ENCODE measurements at regions not wholly inside any gene's neighbourhood (a gene's known extent, or its start where the extent isn't known, plus 50 kb on each side); places are given as distances from the start of the nearest gene placed in this dataset.

DNA sequence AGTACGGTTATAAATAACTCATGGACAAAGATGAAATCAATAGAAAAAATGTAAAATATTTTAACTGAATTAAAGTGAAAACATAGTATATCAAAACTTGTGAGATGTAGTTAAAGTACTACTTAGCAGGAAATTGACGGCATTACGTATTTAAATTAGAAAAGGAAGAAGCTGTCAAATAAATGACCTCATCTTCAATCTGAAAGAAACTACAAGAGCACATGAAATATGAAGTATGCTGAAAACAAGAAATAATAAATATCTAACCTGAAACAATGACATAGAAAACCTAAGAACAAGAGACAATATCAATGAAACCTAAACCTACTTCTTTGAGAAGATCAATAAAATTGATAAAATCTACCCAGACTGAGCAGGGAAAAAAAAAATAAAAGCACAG is 122.2 kb upstream of the PDE4B start:
- DNase-seq (ENCODE audit: low read depth in 2 of 2) = no peak

DNA sequence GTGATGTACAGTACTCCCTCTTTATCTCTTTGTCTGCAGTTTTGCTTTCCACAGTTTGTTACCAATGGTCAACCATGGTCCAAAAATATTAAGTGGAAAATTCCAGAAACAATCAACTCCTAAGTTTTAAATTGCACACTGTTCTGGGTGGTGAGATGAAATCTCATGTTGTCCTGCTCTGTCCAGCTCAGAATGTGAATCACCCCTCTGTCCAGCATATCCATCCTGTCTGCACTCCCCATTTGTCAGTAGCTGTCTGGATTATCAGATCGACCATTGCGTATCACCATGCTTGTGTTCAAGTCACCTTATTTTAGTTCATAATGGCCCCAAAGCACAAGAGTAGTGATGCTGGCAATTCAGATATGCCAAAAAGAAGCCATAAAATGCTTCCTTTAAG is 118.2 kb upstream of the PDE4B start:
- peak in 1 of 2 donors; percentile 80 for DNase-seq (ENCODE audit: low read depth in 2 of 2)

DNA sequence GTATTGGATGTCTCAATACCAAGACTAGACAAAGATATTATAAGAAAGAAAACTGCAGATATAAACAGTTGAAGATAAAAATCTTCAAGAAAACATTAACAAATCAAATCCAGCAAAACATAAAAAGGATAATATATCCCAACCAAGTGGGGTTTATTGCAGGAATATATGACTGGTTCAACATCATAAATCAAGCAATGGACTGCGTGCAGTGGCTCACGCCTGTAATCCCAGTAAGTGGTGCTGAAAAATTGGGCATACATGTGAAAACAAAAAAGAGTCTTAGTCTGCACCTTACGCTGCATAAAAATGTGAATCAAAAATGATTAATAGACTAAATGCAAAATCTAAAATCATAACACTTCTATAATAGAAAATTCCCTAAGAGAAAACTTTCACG is 112.9 kb upstream of the PDE4B start:
- no peak for DNase-seq (ENCODE audit: low read depth in 2 of 2)

DNA sequence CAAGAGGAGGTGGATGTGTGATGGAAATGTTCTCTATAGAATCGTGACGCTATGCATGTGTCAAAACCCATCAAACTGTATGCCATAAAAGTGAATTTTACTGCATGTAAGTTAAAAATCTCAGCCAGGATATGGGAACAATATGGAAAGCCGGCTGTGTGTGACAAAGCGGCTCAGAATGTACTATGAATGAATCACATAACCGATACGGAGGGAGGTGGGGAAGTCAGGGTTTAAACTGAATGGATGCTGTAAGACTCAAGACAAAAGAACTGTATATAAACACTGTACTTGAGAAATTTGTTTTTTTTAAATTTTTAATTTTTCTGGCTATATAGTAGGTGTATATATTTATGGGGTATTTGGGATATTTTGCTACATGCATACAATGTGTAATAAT is 111.6 kb upstream of the PDE4B start:
- DNase-seq (ENCODE audit: low read depth in 2 of 2) = peak in 1 of 2 donors; percentile 81

DNA sequence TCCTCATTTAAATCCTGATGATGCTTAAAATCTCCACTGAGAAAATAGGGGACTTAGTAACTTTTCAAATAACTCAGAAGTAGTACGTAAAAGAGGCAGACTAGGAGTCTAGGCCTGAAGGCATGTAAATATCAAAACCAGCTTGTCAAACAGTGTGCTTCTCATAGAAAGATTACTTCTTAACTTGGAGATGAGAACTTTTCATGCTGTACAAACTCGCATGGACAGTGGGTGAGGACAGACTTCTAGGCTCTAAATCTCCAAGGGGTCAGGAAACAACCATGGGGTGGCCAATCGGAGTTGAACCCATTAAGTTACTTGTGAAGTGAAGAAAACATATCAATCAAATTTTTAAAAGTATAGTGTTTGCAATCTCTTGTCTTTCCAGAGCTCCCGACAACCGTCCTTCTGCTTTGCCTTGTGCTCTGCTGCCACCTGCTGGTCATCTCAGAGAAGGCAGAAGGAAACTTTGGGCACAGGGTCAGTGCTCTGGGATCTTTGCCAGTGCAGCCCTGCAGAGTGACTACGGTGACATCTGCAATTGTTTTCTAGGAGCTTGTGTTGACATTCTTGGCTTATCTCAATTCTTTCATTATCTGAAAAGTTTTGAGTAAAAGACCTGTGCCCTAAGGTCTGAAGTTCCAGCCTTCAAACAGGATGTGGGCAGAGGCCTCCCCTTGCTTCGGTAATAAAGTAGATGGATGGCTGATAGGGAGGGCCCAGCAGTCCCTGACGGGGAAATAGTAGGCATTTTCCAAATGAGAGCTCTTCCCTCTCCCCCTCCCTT is 105.1 kb upstream of the PDE4B start:
- peak; percentile 73 to 88 for DNase-seq (ENCODE audit: low read depth in 2 of 2)

DNA sequence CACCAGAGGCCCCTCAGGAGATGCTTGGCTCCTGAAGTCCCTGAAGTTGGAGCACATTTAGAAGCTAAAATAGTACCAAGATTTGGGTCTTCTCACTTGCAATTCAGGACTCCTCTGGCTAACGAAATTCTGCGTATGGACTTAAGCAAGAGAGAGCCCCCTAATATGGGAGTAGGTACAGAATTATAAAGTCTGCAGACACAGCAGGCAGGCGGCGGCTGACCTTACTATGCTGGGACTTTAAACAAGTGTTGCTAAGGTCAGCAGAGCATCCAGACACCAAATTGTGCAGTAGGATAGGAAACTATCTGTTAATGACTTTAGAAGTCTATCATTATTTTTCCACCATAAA is 104.5 kb upstream of the PDE4B start:
- DNase-seq (ENCODE audit: low read depth in 2 of 2) = no peak

DNA sequence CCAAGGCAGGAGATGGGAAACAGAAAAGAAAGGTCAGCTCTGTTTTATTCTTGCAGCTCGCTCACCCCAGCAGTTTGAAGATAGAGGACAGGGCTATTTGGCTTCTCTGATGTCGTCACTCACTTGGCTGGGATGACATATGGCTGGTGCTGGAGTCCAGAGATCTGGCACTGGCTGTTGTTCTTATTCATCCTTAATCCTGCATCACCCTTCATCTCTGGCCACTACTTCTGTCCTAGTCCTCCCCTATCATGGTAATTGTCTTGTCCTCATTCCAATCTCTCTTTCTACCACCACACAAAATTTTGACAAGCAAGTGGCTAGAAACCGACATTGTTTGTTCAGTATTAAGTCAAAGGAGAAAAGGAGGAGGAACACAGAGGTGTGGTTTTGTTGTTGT is 103.8 kb upstream of the PDE4B start:
- DNase-seq (ENCODE audit: low read depth in 2 of 2) = no peak

DNA sequence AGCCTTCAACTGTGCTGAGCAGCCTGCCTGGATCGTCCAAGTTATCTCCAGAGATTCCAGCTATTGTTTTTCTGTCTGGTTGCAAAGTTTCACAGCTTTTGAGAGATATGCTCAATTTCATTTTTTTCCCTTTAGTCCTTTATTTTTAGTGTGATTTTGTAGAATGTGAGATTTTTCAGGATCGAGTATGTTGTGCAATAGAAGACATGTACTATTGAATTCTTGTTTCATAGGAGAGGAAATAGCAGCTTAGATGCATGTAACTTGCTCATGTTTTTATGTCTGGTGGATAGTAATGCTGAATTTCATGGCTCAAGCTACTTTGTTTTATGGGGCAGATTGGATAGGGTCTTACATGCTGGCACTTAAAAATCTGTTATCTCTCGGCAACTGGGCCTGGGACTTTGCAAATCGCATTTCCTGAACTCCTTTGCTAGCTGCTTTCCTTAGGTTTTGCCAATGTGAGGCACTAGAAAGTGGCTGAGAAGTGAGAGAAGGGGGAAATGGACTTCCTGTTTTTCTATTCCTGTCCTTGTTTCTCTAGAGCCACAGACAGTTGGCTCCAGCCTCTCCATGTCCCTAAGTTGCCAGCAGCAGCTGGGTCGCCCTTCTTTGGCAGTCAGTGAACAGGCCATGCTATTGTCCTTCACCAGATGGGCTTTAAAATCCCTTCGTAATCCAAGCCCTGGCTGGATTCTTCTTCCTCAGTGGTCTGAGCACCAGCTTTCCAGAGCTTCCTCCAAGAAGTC is 101.4 kb upstream of the PDE4B start:
- DNase-seq (ENCODE audit: low read depth in 2 of 2) = peak; percentile 20 to 29

DNA sequence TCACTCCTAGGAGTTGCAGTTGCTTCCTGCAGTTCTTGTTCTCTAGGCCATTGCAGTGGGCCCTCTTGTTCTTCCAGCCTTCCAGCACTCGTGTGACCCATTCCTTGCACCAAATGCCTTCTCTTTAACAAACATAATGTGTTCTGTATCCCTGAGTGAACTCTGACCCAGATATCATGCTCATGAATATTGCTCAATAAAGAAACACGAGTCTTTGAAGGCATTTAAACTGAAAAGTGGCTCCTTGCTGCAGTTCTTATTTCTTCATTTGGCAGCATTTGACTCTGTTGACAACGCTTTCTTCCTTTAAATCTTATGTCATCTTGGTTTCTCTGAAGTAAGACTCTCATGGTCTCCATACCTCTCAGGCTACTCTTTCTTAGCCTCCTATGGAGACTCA is 100.7 kb upstream of the PDE4B start:
- DNase-seq (ENCODE audit: low read depth in 2 of 2) = no peak

DNA sequence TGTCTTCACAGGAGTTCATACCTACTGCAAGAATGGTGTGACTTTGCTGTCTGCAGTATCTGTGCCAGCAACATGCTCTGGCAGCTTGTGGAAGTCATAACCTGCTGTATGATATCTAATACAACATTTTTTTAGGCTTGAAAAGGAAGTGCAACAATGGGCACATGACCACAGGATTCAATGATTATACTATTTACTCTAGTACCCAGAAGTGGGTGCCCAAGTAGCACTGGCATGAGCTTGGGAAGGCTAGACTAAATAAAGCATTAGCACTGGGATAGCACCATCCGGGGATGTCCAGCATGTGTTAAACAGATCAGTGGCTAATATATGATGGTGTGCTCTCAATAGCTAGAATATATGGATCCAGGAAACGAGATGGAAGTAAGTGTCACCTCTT is 98.6 kb upstream of the PDE4B start:
- DNase-seq (ENCODE audit: low read depth in 2 of 2) = no peak

DNA sequence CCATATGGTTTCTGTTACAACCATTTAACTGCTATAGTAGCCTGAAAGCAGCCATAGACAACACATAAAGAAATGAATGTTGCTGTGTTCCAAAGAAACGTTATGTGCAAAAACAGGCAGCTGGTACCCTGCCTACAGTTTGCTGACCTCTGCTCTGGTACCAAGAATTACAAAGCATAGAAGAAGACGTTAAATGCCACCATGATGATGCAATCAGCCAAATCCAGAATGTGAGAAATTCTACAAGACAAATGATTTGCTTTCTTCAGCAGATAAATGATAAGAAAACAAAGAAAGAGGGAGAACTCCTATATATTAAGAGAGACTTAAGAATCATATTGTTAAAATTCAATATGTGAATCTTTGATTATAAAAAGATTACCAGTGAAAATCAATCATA is 97.8 kb upstream of the PDE4B start:
- no peak for DNase-seq (ENCODE audit: low read depth in 2 of 2)

DNA sequence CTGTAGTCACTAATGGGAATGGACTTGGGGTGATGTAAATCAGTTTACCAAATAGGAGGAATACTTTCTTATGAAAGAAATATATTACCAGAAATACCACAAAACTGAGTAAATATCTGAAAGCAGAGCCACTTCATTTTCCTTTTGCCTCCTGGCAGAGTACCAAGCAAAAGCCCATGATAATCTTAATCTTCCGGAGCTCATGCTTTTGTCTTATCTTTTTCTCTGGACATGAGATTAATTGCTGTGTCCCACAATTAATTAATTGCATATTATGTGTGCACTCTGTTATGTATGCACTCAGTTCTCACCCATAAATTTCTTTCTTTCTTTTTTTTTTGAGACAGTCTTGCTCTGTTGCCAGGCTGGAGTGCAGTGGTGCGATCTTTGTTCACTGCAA is 94.1 kb upstream of the PDE4B start:
- DNase-seq (ENCODE audit: low read depth in 2 of 2) = no peak

DNA sequence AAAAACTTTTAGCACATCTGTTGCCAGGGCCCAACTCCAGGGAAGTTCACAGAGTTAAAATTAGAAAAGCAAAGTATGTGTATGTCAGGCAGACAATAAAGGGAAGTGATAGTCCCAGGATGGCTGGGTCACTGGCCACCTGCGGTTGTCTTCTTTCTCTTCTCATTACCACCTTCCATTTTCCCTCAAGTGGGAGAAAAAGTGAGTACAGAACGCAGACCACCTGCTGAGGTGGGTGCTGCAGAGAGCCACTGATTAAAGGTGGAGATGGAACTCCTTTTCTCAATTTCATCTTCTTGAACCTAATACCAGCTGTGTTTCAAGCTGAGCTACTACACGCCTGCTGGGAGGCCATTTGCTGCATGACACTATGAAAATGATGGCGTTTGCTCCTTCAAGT is 88.8 kb upstream of the PDE4B start:
- peak in 1 of 2 donors; percentile 17 for DNase-seq (ENCODE audit: low read depth in 2 of 2)

DNA sequence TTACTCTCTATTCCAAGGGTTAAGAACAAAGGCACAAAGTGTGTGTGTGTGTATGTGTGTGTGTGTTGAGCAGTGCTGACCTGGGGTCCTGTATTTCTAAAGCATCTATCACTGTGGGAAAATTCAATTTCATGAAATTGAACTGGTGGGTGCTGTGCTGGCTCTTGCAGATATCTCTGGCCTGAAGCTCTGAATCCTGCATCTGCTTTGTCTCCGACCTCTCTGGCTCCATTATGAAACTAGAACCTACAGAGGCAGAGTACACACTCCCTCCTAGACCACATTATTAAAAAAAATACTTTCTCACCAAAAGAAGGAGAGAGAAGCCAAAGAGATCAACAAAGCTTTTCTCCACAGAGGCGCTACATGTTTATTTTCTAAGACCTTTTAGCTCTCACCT is 88.4 kb upstream of the PDE4B start:
- no peak for DNase-seq (ENCODE audit: low read depth in 2 of 2)

DNA sequence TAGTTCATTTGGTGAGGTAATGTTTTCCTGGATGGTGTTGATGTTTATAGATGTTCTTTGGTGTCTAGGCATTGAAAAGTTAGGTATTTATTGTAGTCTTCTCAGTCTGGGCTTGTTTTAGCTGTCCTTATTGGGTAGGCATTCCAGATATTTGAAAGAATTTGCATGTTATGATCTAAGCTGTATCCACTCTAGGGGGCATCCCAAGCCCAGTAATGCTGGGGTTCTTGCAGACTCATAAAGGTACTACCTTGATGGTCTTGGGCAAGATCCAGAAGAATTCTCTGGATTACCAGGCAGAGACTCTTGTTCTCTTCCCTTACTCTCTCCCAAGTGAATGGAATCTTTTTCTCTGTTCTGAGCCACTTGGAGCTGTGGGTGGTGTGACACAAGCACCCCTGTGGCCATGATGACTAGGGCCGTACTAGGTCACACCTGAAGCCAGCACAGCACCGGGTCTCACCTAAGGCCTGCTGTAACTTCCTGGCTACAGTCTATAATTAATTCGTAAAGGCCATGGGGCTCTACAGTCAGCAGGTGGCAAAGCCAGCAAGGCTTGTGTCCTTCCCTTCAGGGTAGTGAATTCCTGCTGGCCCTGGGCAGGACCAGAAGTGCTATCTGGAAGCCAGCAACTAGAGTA is 74.8 kb upstream of the PDE4B start:
- peak; percentile 42 to 62 for DNase-seq (ENCODE audit: low read depth in 2 of 2)

DNA sequence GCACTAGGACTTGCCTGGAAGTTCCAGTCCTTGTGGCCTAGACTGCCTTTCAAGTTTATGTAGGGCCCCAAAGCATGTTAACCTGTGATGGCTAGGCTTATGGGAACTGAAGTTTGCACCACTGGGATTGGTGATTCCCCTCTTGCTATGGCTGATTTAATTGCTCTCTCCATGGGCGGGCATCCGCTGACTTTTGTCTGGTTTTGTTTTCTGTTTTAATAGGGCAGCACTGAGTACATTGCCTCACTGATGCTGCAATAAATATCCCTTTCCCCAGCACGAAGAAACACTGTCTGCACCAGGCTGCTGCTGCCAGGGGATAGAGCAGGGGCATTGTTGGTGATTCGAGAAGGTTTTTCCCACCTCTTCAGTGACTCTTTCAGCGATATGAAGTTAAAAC is 73.3 kb upstream of the PDE4B start:
- no peak for DNase-seq (ENCODE audit: low read depth in 2 of 2)

DNA sequence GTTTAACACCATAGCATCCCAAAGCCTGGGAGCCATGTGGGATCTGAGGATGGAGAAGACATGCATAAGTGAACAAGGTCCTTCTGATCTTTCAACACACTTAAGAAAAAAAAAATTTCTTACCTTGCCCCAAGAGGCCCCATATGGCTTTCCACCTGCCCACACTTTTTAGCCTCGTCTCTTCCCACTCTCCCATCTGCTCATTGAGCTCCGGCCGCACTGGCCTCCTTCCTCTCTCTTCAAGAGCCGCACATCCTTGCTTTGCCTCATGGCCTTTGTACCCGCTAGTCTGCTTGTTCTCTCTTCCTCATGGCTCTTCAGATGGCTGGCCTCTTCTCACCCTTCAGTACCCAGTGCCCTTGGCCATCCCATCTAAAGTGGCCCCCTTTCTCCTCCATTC is 70.2 kb upstream of the PDE4B start:
- DNase-seq (ENCODE audit: low read depth in 2 of 2) = no peak

DNA sequence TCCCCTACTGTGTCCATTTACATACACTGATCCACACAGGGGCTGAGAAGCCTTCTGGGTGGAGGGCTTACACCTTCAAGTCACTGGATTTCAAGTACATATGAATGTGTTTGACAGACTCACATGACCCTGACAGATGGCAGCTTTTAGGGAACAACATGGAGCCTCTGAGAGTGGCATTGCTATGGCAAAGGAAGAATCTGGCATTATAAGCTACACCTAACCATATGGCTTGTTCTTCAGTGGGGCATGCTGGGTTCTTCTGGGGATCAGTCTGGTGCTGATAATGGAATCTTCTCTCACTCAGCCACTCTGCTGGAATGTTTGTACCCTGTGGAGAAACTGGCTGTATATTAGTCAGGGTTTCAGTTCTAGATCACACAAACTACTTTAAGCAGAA is 68.5 kb upstream of the PDE4B start:
- DNase-seq (ENCODE audit: low read depth in 2 of 2) = no peak

DNA sequence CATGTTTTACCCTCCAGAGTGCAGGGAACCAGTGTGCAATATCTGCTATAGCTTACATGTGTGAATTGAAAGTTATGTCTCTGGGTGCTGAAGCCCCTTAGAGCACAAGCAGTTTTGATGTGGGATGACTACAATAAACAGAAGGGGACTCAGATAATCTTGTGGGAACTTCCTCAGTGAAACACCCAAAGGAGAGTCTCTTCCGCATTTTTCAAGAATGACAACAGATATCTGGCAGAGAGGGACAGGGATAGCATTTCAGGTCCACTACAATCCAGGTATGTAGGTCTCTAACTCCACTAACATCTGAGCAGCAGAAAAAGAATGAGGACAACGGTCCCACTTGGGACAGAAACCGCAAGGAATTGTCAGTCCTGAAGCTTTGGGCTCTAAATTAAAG is 67.6 kb upstream of the PDE4B start:
- DNase-seq (ENCODE audit: low read depth in 2 of 2) = no peak

DNA sequence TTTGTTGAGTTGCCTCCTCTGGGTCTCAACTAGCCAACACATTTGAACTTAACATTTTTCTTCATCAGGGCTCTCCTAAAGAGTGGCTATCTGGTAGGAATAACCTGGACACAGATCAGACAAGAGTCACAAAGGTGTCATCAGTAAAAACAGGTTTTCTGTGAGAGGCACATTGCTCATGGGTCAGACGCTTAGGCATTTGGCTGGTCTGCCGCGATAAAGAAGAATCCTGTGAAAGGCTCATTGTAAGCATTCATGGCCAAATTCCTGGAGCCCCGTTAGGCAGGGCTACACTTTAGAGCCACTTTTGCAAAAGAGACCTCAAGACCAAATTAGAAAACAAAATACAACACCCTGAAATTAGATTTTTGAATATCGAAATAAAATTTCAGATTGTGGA is 64.2 kb upstream of the PDE4B start:
- no peak for DNase-seq (ENCODE audit: low read depth in 2 of 2)

DNA sequence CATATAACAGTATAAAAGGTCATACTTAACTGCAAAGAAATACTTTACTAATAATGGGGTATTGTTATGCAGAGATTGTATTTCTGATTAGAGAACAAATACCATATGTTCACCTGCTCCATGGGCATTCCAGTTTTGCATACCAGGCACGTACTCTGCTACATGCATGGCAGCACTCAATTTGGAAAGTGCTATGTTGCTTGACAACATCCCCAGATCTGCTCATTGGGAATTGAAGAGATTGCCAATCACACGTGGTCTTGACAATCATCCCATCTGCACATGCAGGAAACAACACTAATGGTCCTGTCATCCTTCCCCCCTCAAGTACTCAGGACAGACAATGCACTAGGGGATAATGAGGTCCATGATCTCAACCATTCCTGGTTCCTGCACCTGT is 63.4 kb upstream of the PDE4B start:
- DNase-seq (ENCODE audit: low read depth in 2 of 2) = no peak

DNA sequence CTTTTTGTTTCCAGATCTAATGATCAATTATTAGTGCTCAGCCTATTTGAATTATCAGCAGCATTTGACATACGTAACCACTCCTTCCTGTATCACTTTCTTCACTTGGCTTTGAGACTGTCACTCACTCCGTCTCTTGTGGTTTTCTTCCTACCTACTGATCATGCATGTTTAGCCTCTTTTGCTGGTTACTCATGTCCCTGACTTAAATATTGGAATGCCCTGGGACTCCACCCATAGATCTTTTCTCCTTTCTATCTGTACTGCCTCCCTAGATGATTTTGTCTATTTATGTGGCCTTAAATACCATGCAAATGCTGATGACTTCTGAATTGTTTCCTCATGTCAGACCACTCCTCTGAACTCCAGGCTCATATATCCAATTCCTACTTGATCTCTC is 57.7 kb upstream of the PDE4B start:
- no peak for DNase-seq (ENCODE audit: low read depth in 2 of 2)

DNA sequence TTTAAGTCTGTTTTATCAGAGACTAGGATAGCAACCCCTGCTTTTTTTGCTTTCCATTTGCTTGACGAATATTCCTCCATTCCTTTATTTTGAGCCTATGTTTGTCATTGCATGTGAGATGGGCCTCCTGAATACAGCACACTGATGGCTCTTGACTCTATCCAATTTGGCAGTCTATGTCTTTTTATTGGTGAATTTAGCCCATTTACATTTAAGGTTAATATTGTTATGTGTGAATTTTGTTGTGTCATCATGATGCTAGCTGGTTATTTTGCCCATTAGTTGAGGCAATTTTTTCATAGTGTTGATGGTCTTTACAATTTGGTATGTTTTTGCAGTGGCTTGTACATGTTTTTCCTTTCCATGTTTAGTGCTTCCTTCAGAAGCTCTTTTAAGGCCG is 50.7 kb upstream of the PDE4B start:
- DNase-seq (ENCODE audit: low read depth in 2 of 2) = no peak

All from lung microvascular endothelial cell (primary cell).